Esophagus squamous epithelium (tissue), 5 donors: ENCODE measurements at regions not wholly inside any gene's neighbourhood (a gene's known extent, or its start where the extent isn't known, plus 50 kb on each side); places are given as distances from the start of the nearest gene placed in this dataset.

Source experiments
- DNase-seq: peaks from one replicate; lab custom pipeline; 2025; lab: John Stamatoyannopoulos, UW
- H3K27ac ChIP-seq, 4 donors: fragments of 200-600 bp; sonication (generic); one replicate each; pipeline ENCODE4 v1.5.1; 2016 to 2019; ENCODE audit warnings: mild to moderate bottlenecking in 1 of 4
- H3K27me3 ChIP-seq, 4 donors: fragments of 200-600 bp; sonication (generic); 1 replicate in 3 of 4; 2 replicates in 1 of 4; pipeline versions ENCODE4 v1.5.1 to v1.6.0; 2017 to 2021; ENCODE audit warnings: antibody characterized with exemption in 1 of 4
- H3K36me3 ChIP-seq, 3 donors: fragments of 200-600 bp; sonication (generic); one replicate each; pipeline ENCODE4 v1.5.1; 2016 to 2019
- H3K4me1 ChIP-seq, 3 donors: fragments of 200-600 bp; sonication (generic); one replicate each; pipeline ENCODE4 v1.5.1; 2017 to 2019
- H3K4me3 ChIP-seq, 4 donors: fragments of 200-600 bp; sonication (generic); 1 replicate in 3 of 4; 2 replicates in 1 of 4; pipeline ENCODE4 v1.5.1; 2016 to 2019; ENCODE audit warnings: mild to moderate bottlenecking in 2 of 4, moderate library complexity in 1 of 4
- H3K9me3 ChIP-seq, 3 donors: fragments of 200-600 bp; sonication (generic); one replicate each; pipeline ENCODE4 v1.5.1; 2016 to 2019
- CTCF ChIP-seq, 6 experiments: fragments of 450-650 bp in 4 of 6; fragments of 200-600 bp in 2 of 6; sonication (generic) in 2 of 6; IDR thresholded peaks; one replicate each; pipeline ENCODE4 v1.5.1; 2016 to 2019; ENCODE audit warnings: antibody characterized with exemption in 6 of 6, mild to moderate bottlenecking in 4 of 6, moderate library complexity in 4 of 6
- POLR2A ChIP-seq, 4 donors: fragments of 450-650 bp; IDR thresholded peaks; one replicate each; pipeline ENCODE4 v1.6.1; 2017; ENCODE audit warnings: antibody characterized with exemption in 4 of 4, mild to moderate bottlenecking in 4 of 4, moderate library complexity in 3 of 4
- WGBS, 2 donors: methylation state at CpG; one replicate each; pipeline ENCODE4 v1.1.5; 2018; 5-methylcytosine and 5-hydroxymethylcytosine counted together
- intact Hi-C: fragments of 100-400 bp; cut with DNase I; formaldehyde crosslinking; loops from one replicate; pipeline ENCODE4 v1.15.0; 2022
- donor health status: DM: yes; HTN: yes; CAD: no.

- intact Hi-C loops: no loop called here
- H3K27ac ChIP-seq: no peak overlapping the region
- WGBS, 2 donors: 78 to 92% methylated on average over 5 to 6 of the region's 6 CpGs
- H3K27me3 ChIP-seq: no peaks in the 10 kb centered on the region
- no peaks in the 10 kb centered on the region for H3K36me3 ChIP-seq
- TF ChIP-seq POLR2A (IDR thresholded peaks at IDR 0.05) (no peak), CTCF (IDR thresholded peaks at IDR 0.05) (no peak)
- no peaks in the 10 kb centered on the region for H3K9me3 ChIP-seq
- no peak for DNase-seq
- no peaks in the 10 kb centered on the region for H3K4me1 ChIP-seq
- no peak overlapping the region for H3K4me3 ChIP-seq
Observed at GRCh38 chrX:142661696-142662095, 364.0 kb upstream of the SPANXN4 start.

- no peak for TF ChIP-seq CTCF (IDR thresholded peaks at IDR 0.05)
- no peak for TF ChIP-seq POLR2A (IDR thresholded peaks at IDR 0.05)
- H3K27me3 ChIP-seq: no peaks in the 10 kb centered on the region
- no peak for DNase-seq
- 56 to 72% methylated on average over 2 of the region's 2 CpGs for WGBS, 2 donors
- no peaks in the 10 kb centered on the region for H3K36me3 ChIP-seq
- intact Hi-C loops: no loop called here
- no peak overlapping the region for H3K27ac ChIP-seq
- H3K4me3 ChIP-seq: no peak overlapping the region
- H3K9me3 ChIP-seq: no peaks in the 10 kb centered on the region
- no peaks in the 10 kb centered on the region for H3K4me1 ChIP-seq
Observed at GRCh38 chrX:142655507-142655906, 370.2 kb upstream of the SPANXN4 start.

GRCh38 chrX:142637206-142637605 is 388.5 kb upstream of the SPANXN4 start:
- no peaks in the 10 kb centered on the region for H3K9me3 ChIP-seq
- TF ChIP-seq POLR2A (IDR thresholded peaks at IDR 0.05): no peak
- no peak for TF ChIP-seq CTCF (IDR thresholded peaks at IDR 0.05)
- 21 to 31% methylated on average over 2 of the region's 2 CpGs for WGBS, 2 donors

GRCh38 chrX:142616636-142617035 is 409.1 kb upstream of the SPANXN4 start:
- Histone ChIP-seq H3K27me3 (no peaks in the 10 kb centered on the region), H3K4me1 (no peaks in the 10 kb centered on the region), H3K4me3 (no peak overlapping the region), H3K9me3 (no peaks in the 10 kb centered on the region), H3K27ac (no peak overlapping the region), H3K36me3 (no peaks in the 10 kb centered on the region)
- intact Hi-C loops: no loop called here
- no peak for DNase-seq
- no peak for TF ChIP-seq CTCF (IDR thresholded peaks at IDR 0.05)
- no peak for TF ChIP-seq POLR2A (IDR thresholded peaks at IDR 0.05)
- WGBS, 2 donors: 27 to 36% methylated on average over 3 of the region's 3 CpGs

More at GRCh38 chrX:142637206-142637605, 388.5 kb upstream of the SPANXN4 start:
- intact Hi-C loops: no loop called here
- Histone ChIP-seq H3K36me3 (no peaks in the 10 kb centered on the region), H3K27me3 (no peaks in the 10 kb centered on the region), H3K4me3 (no peak overlapping the region), H3K4me1 (no peaks in the 10 kb centered on the region), H3K27ac (no peak overlapping the region)
- no peak for DNase-seq

- DNase-seq: no peak
- Histone ChIP-seq H3K4me1 (no peaks in the 10 kb centered on the region), H3K27ac (no peak overlapping the region), H3K9me3 (no peaks in the 10 kb centered on the region), H3K27me3 (no peaks in the 10 kb centered on the region), H3K36me3 (no peaks in the 10 kb centered on the region), H3K4me3 (no peak overlapping the region)
- TF ChIP-seq POLR2A (IDR thresholded peaks at IDR 0.05) (no peak), CTCF (IDR thresholded peaks at IDR 0.05) (no peak)
- intact Hi-C loops: no loop called here
Observed at GRCh38 chrX:142613403-142613802, 408.3 kb upstream of the MAGEC2 start.
